Sigmoid colon (tissue), 6 donors: ENCODE measurements at regions not wholly inside any gene's neighbourhood (a gene's known extent, or its start where the extent isn't known, plus 50 kb on each side); places are given as distances from the start of the nearest gene placed in this dataset.
"Not testable (repeated sequence)": the region's sequence is repeated elsewhere in the genome, so short reads cannot be mapped to it uniquely, and the experiment has no call there.

Experiments
- DNase-seq: peaks from one replicate; pipeline ENCODE4 v3.0.0-alpha.2; 2019
- H3K27ac ChIP-seq, 4 donors: fragments of 200-600 bp; sonication (generic); one replicate each; pipeline ENCODE4 v1.5.1; 2016 to 2019; ENCODE audit warnings: mild to moderate bottlenecking in 1 of 4
- H3K27me3 ChIP-seq, 3 donors: fragments of 200-600 bp; sonication (generic); one replicate each; pipeline ENCODE4 v1.5.1; 2019; ENCODE audit warnings: mild to moderate bottlenecking in 1 of 3
- H3K36me3 ChIP-seq, 4 donors: fragments of 200-600 bp; sonication (generic); one replicate each; pipeline ENCODE4 v1.5.1; 2016 to 2019
- H3K4me1 ChIP-seq, 4 donors: fragments of 200-600 bp; sonication (generic); one replicate each; pipeline ENCODE4 v1.5.1; 2017 to 2019
- H3K4me3 ChIP-seq, 4 donors: fragments of 200-600 bp; sonication (generic); one replicate each; pipeline ENCODE4 v1.5.1; 2017 to 2019; ENCODE audit warnings: mild to moderate bottlenecking in 2 of 4, moderate library complexity in 1 of 4
- H3K9me3 ChIP-seq, 4 donors: fragments of 200-600 bp in 3 of 4; sonication (generic) in 3 of 4; one replicate each; pipeline versions ENCODE4 v1.5.1 to v1.6.1; 2013 to 2019
- EP300 ChIP-seq, 4 donors: sonication (generic); formaldehyde crosslinking; IDR thresholded peaks; one replicate each; pipeline ENCODE4 v1.6.1; 2017; ENCODE audit warnings: antibody characterized with exemption in 4 of 4
- POLR2A ChIP-seq, 2 donors: fragments of 450-650 bp; IDR thresholded peaks; one replicate each; pipeline ENCODE4 v1.6.1; 2016; ENCODE audit warnings: antibody characterized with exemption in 2 of 2, mild to moderate bottlenecking in 2 of 2, moderate library complexity in 2 of 2
- POLR2AphosphoS5 ChIP-seq, 4 donors: sonication (generic); formaldehyde crosslinking; IDR thresholded peaks; one replicate each; pipeline ENCODE4 v1.6.1; 2017; ENCODE audit warnings: antibody characterized with exemption in 4 of 4
- WGBS, 2 donors: extraction: QIAGEN DNeasy Blood & Tissue Kit; methylation state at CpG; one replicate each; pipeline ENCODE4 v1.1.7; 2013; 5-methylcytosine and 5-hydroxymethylcytosine counted together
- intact Hi-C: fragments of 100-400 bp; cut with DNase I; formaldehyde crosslinking; loops from one replicate; pipeline ENCODE4 v1.15.1; 2023
- TF ChIP-seq, protein P1 (sequence below), 4 experiments: fragments of 450-650 bp in 3 of 4; fragments of 200-600 bp in 1 of 4; IDR thresholded peaks; one replicate each; pipeline ENCODE4 v1.5.1; 2016 to 2019; ENCODE audit warnings: antibody characterized with exemption in 4 of 4, mild to moderate bottlenecking in 3 of 4, moderate library complexity in 2 of 4
- donor health status: healthy with polysubstance abuse.
- donor health status: healthy.

DNA sequence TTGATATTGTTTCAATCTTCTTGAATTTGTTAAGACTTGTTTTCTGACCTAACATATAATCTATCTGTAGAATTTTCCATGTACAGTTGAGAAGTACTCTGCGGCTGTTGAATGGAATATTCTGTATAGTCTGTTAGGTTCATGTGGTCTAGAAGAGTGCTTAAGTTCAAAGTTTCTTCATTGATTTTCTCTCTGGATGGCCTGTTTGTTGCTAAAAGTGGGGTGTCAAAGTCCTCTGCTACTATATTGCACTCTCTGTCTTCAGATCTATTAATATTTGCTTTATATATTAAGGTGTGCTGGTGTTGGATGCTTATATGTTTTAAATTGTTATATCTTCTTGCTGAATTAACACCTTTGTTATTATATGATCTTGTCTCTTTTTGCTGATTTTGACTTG is 290.9 kb upstream of the STXBP6 start:
- TF ChIP-seq EP300 (IDR thresholded peaks at IDR 0.05) (no peak), POLR2AphosphoS5 (IDR thresholded peaks at IDR 0.05) (no peak), POLR2A (IDR thresholded peaks at IDR 0.05) (no peak)
- TF ChIP-seq, protein P1, sequence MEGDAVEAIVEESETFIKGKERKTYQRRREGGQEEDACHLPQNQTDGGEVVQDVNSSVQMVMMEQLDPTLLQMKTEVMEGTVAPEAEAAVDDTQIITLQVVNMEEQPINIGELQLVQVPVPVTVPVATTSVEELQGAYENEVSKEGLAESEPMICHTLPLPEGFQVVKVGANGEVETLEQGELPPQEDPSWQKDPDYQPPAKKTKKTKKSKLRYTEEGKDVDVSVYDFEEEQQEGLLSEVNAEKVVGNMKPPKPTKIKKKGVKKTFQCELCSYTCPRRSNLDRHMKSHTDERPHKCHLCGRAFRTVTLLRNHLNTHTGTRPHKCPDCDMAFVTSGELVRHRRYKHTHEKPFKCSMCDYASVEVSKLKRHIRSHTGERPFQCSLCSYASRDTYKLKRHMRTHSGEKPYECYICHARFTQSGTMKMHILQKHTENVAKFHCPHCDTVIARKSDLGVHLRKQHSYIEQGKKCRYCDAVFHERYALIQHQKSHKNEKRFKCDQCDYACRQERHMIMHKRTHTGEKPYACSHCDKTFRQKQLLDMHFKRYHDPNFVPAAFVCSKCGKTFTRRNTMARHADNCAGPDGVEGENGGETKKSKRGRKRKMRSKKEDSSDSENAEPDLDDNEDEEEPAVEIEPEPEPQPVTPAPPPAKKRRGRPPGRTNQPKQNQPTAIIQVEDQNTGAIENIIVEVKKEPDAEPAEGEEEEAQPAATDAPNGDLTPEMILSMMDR (IDR thresholded peaks at IDR 0.05) = no peak
- no peak for DNase-seq
- H3K27me3 ChIP-seq = no peaks in the 10 kb centered on the region
- peaks cover 0 to 8% (median 0%) of the 10 kb centered on the region in 4 donors for H3K9me3 ChIP-seq
- H3K27ac ChIP-seq = no peak overlapping the region
- 96 to 99% methylated on average over 1 of the region's 1 CpG for WGBS, 2 donors
- no peak overlapping the region for H3K4me3 ChIP-seq
- intact Hi-C loops = no loop called here
- no peaks in the 10 kb centered on the region for H3K36me3 ChIP-seq
- no peaks in the 10 kb centered on the region for H3K4me1 ChIP-seq

DNA sequence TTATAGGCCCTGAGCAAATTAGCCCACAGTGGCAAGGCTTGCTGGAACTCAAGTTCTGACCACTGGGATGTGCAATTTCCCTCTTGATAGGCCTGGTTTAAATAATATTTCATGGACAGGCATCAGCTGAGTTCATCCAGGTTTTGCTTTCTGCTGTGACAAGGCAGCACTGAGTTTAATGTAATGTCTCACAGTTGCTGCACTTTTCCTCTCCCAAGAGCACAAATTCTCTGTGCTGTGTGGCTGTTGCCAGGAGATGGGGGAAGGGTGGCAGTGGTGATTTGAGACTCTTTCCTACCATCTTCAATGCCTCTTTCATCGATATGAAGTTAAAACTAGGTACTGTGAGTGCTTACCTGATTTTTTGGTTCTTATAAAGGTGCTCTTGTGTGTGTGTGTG is 272.8 kb upstream of the STXBP6 start:
- no peak for TF ChIP-seq POLR2A (IDR thresholded peaks at IDR 0.05)
- TF ChIP-seq, protein P1 (IDR thresholded peaks at IDR 0.05) = no peak
- TF ChIP-seq EP300 (IDR thresholded peaks at IDR 0.05) = no peak
- TF ChIP-seq POLR2AphosphoS5 (IDR thresholded peaks at IDR 0.05) = no peak
- H3K27me3 ChIP-seq = no peaks in the 10 kb centered on the region
- WGBS, 2 donors = 78 to 80% methylated on average over 1 of the region's 1 CpG
- DNase-seq = no peak
- H3K27ac ChIP-seq = no peak overlapping the region
- no peaks in the 10 kb centered on the region for H3K4me1 ChIP-seq
- intact Hi-C loops = no loop called here
- H3K4me3 ChIP-seq = no peak overlapping the region
- no peaks in the 10 kb centered on the region for H3K36me3 ChIP-seq
- no peaks in the 10 kb centered on the region for H3K9me3 ChIP-seq

DNA sequence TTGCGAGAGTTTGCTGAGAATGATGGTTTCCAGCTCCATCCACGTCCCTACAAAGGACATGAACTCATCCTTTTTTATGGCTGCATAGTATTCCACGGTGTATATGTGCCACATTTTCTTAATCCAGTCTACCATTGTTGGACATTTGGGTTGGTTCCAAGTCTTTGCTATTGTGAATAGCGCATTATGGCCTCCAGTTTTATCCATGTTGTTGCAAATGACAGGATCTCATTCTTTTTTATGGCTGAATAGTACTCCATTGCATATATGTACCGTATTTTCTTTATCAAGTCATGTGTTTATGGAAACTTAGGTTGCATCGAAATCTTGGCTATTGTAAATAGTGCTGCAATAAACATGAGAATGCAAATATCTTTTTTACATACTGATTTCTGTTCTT is 266.1 kb upstream of the STXBP6 start:
- intact Hi-C loops, H3K27ac ChIP-seq, H3K4me1 ChIP-seq, H3K36me3 ChIP-seq, DNase-seq, H3K4me3 ChIP-seq, H3K9me3 ChIP-seq, H3K27me3 ChIP-seq: not testable (repeated sequence)
- 87 to 89% methylated on average over 4 to 6 of the region's 6 CpGs for WGBS, 2 donors

DNA sequence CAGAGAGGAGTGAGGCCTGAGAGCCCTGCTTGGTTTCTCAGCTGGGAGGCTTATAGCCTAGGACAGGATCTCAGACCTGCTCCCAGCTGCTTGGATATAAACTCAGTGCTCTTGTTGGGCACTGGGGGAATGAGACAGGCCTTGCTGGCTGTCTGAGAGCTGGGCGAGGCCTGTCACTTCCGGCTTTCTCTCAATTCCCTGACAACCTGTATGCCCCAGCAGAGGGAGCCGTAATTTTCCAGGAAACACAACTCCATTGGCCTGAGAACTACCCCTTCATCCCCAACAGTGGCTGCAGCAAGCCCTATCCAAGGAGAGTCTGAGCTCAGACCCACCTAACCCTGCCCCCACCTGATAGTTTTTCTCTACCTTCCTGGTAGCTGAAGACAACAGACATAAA is 258.3 kb upstream of the STXBP6 start:
- H3K9me3 ChIP-seq = no peaks in the 10 kb centered on the region
- no peak for DNase-seq
- intact Hi-C loops = no loop called here
- H3K36me3 ChIP-seq = no peaks in the 10 kb centered on the region
- WGBS, 2 donors = 24 to 52% methylated on average over 3 of the region's 3 CpGs
- H3K27ac ChIP-seq = no peak overlapping the region
- H3K4me1 ChIP-seq = no peaks in the 10 kb centered on the region
- H3K27me3 ChIP-seq = no peaks in the 10 kb centered on the region
- H3K4me3 ChIP-seq = no peak overlapping the region
- TF ChIP-seq POLR2AphosphoS5 (IDR thresholded peaks at IDR 0.05) = no peak
- TF ChIP-seq, protein P1 (IDR thresholded peaks at IDR 0.05) = no peak
- TF ChIP-seq POLR2A (IDR thresholded peaks at IDR 0.05) = no peak
- TF ChIP-seq EP300 (IDR thresholded peaks at IDR 0.05) = no peak

DNA sequence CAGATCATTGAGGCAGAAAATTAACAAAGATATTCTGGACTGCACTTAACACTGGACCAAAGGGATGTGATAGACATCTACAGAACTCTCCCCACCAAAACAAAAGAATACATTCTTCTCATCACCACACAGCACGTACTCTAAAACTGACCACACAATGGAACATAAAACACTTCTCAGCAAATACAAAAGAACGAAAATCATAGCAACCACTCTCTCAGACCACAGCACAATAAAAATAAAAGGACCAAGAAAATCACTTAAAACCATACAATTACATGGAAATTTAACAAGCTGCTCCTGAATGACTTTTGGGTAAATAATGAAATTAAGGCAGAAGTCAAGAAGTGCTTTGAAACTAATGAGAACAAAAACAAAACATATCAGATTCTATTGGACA is 254.0 kb upstream of the STXBP6 start:
- no peaks in the 10 kb centered on the region for H3K27me3 ChIP-seq
- no peak for DNase-seq
- H3K4me3 ChIP-seq = no peak overlapping the region
- no peak overlapping the region for H3K27ac ChIP-seq
- TF ChIP-seq POLR2A (IDR thresholded peaks at IDR 0.05) (no peak), EP300 (IDR thresholded peaks at IDR 0.05) (no peak), POLR2AphosphoS5 (IDR thresholded peaks at IDR 0.05) (no peak)
- TF ChIP-seq, protein P1 (IDR thresholded peaks at IDR 0.05) = no peak
- no peaks in the 10 kb centered on the region for H3K36me3 ChIP-seq
- H3K4me1 ChIP-seq = no peaks in the 10 kb centered on the region
- H3K9me3 ChIP-seq = no peaks in the 10 kb centered on the region
- WGBS, 2 donors = 68 to 83% methylated on average over 2 of the region's 2 CpGs
- intact Hi-C loops = no loop called here
